ENCODE measurements at regions not wholly inside any gene's neighbourhood (a gene's known extent, or its start where the extent isn't known, plus 50 kb on each side); places are given as distances from the start of the nearest gene placed in this dataset.
"Not testable (repeated sequence)": the region's sequence is repeated elsewhere in the genome, so short reads cannot be mapped to it uniquely, and the experiment has no call there.

DNA sequence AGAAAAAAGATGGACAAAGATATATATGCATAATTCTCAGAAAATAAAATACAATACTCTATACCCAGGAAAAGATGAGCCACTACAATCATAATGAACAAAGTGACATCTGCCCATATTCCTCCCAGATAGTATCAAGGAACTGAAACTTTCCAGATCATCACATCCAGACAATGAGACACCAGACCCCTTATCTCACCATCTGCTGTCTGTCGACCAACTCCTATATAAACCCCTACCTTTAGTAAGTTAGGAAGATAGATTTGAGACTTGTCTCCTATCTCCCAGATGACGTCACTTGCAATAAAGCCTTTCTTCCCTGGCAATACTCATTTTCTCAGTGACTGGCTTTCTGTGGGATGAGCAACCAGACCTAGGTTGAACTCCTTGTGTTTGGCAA is 1071.6 kb downstream of the PLOD2 start:
- no peak for DNase-seq

- no peak for DNase-seq
These were observed 1066.5 kb downstream of the PLOD2 start for GRCh38 chr3:145094355-145094941.

DNA sequence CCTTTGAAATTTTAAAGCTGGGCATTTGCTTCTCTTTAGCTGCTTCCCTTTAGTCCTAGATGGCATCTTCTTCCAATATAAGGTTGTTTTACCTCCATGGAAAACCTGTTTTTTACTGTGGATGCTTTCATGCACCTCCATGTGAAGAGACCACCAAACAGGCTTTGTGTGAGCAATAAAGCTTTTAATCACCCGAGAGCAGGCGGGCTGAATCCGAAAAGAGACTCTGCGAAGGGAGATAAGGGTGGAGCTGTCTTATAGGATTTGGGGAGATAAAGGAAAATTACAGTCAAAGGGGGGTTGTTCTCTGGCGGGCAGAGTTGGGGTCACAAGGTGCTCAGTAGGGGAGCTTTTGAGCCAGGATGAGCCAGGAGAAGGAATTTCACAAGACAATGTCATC is 1049.8 kb downstream of the PLOD2 start:
- not testable (repeated sequence) for DNase-seq

GRCh38 chr3:145116769-145117168 is 1044.2 kb downstream of the PLOD2 start:
- no peak for DNase-seq

- DNase-seq, result no peak
These were observed 1042.7 kb downstream of the PLOD2 start for GRCh38 chr3:145118303-145118702.

DNA sequence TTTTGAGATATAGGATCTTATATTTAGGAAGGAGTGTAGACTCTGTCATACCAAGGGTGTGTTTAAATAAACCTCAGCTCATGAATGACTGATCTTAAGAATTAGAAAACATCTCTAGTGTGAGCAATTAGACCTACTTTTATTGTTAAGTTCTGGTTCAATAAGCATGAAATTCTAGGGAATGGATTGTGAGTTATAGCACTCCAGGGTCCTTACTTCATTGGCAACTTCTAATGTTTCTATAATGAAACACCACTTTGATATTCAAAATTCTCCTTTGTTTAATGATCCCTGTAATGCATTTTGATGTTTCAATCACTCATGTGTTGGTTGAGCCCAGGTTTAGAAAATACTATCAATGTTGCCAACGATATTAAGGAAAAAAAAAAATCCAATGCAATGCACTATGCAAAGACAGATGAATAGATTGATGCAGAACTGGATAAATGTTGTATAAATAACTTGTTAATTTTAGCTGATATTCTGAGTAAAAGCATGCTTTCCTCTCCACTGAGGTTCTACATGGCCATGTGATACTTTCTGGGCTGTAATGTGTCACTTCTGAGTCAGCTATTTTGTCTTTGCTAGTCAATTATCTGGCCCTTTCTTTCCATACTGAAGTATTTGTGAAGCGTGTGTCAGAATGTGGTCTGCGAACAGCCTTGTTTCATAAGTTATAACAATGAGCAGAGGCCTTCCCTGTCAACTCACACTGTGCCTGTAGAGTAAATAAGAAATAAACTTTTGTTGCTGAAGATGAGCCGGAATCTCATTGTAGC is 1035.9 kb downstream of the PLOD2 start:
- no peak for DNase-seq

- no peak for DNase-seq
These were observed 1027.7 kb downstream of the PLOD2 start for GRCh38 chr3:145133281-145133680.

DNA sequence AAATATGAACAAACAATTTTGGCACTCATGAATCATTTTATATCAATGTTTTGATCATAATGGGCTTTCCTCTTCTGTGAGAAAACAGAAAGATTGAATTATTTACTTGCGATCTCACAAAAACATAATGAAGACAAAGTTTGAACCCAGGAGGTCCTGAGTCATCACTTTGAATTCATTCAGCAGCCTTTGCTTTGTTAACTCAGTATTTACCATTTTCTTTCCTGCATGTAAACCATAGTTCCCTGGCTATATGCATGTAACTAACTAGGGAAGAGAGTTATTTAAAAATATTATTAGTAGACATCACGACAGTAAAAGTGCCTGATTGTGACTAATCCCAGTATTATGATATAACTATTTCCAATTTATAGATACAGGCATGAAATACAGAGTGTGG is 1026.2 kb downstream of the PLOD2 start:
- DNase-seq, result no peak

- DNase-seq, result no peak
These were observed 1016.6 kb downstream of the PLOD2 start for GRCh38 chr3:145144361-145144760.

DNA sequence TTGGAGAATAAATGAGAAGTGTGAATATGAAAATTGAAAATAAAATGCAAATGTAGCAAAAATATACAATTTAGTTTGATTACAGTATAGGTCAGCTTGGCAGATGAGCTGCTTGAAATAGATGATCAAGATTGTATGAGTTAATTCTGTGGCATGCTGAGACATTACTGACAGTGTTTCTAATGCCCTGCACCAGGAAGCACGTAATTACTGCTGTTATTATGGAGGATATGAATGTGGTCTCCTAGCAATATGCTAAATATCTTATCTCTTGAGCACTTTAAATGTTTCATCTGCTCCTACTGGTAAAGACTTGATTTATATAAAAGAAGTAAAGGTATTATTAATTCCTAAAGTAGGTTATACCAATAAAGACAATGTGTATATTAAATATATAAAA is 1015.5 kb downstream of the PLOD2 start:
- DNase-seq, result no peak

GRCh38 chr3:145159640-145160039 is 1001.3 kb downstream of the PLOD2 start:
- no peak for DNase-seq

GRCh38 chr3:145170121-145170520 is 990.9 kb downstream of the PLOD2 start:
- no peak for DNase-seq

DNA sequence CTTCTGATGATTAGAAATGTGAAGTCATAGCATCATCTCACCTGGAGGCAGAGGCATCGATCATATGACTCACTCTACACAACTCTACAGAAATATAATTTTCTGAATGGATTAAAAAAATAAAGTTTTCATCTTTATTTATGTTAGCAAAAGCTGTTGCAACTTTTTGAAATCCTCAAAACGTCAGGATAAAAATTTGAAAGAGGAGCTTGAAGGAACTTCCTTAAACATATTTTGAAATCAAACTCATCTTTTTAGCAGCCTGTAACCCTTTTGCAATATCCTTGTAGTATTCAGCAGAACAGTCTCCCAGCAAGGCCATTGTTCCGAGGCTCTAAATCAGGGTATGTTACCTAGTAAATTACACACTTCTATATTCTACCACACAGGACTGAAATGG is 985.4 kb downstream of the PLOD2 start:
- no peak for DNase-seq

GRCh38 chr3:145176907-145177306 is 984.1 kb downstream of the PLOD2 start:
- DNase-seq, result no peak

GRCh38 chr3:145177828-145178227 is 983.2 kb downstream of the PLOD2 start:
- no peak for DNase-seq

DNA sequence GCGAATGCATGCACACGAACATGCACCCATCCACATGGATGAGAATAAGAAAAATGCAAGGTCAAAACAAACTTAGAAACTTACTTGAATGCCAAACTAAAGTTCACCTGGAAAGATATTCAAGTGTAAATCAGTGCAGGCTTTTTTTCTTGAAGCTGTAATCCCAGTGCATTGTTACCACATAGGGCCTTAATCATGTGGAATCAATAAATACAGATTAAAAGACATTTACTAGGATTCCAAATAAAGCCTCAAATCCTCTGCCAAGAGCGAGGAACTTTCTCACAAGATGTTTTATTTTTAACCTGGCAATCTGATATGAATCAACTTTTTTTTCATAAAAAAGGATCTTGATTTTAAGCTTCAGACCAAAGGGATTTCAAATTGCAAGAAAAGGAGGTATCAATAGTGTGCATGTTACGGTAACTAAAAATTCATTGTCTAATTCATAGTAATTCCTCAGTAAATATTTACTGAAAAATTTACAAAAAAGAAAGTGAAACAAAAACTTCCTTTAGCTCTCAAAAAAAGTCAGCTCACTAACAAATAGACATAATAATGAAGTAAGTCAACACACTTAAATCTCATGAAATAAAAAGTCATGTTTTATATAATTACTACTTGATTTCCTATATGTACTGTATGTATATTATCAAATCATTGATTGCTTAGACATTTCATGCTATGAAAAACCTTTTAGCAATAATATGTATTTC is 978.6 kb downstream of the PLOD2 start:
- DNase-seq, result no peak

GRCh38 chr3:145183261-145183660 is 977.7 kb downstream of the PLOD2 start:
- no peak for DNase-seq

DNA sequence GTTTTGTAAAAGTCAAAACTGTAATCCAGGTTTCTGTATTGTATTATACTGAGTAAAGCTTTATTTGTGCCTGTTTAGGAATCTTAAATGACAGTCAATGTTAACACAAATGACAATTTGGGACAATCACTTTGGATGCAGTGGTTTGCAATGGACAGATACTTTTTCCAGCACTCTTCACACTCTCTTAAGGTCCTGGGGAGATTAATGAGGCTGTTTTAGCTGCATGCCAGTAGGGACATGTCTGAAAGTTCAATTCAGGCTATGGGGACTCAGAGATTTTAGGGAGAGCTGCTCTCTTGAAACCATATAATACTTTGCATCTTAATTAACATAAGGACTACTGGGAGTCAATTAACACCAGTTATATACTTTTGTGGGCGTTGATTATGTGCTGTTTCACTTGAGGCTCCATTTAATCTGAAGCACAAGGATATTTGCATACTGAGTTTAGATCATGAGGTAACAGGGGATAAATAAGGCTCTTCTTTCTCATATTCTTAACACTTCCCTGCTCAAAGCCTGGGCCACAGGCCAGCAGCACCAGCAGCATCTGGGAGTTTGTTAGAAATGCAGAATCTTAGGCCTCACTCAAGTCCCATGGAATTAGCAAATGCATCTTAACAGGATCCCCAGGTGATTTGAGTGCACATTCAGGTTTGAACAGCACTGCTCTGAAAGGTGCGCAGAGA is 972.8 kb downstream of the PLOD2 start:
- DNase-seq, result no peak

- DNase-seq, result no peak
These were observed 970.8 kb downstream of the PLOD2 start for GRCh38 chr3:145190138-145190537.

- no peak for DNase-seq
These were observed 970.2 kb downstream of the PLOD2 start for GRCh38 chr3:145190761-145191160.

DNA sequence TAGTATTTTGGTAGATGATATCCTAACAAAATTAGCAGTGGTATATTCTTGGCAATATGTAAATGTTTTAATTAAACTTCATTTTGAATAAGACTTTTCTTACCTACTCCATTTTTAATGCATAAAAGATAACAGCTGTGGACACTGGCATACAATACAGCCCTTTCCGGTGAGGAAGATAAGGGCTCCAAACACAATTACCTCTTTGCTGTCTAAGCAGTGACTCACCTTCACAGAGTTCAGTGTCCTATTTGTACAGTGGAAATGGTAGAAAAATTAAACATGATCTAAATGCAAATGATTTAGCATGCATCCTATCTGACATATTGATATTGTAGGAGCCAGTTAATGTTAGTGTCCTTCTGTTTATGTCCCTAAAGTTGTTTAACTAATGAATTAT is 969.4 kb downstream of the PLOD2 start:
- no peak for DNase-seq

- DNase-seq, result no peak
These were observed 963.7 kb downstream of the PLOD2 start for GRCh38 chr3:145197051-145197820.

GRCh38 chr3:145197821-145198220 is 963.2 kb downstream of the PLOD2 start:
- DNase-seq, result no peak

Data from activated gamma-delta T cell (primary cell).